A673 (cell line): ENCODE measurements at regions not wholly inside any gene's neighbourhood (a gene's known extent, or its start where the extent isn't known, plus 50 kb on each side); places are given as distances from the start of the nearest gene placed in this dataset.

Source experiments
- BruUV-seq: library from RNA; stranded (reverse); fragments of 400-500 nt; replicated peaks from 2 replicates; lab custom pipeline; 2021; lab: Mats Ljungman, UMichigan
- CTCF ChIA-PET: fragments of 300-600 bp; sonication (Branson Sonifier 250); formaldehyde crosslinking; loops from one replicate; lab custom pipeline; 2022; ENCODE audit warnings: antibody characterized with exemption; lab: Charles Lee
- POLR2A ChIA-PET: fragments of 300-600 bp; sonication (Branson Sonifier 250); formaldehyde crosslinking; loops from one replicate; lab custom pipeline; 2022; ENCODE audit warnings: antibody characterized with exemption; ENCODE audit not compliant: low non-redundant PET; lab: Charles Lee
- DNase-seq: peaks from one replicate; pipeline ENCODE4 v3.0.0-alpha.2; 2015; ENCODE audit warnings: low spot score
- H3K27ac ChIP-seq: fragments of 200-600 bp; sonication (generic); 2 replicates; pipeline ENCODE4 v1.5.1; 2016; ENCODE audit warnings: mixed run types, low read depth, mild to moderate bottlenecking, mixed read lengths, antibody characterized with exemption, low read length; ENCODE audit not compliant: poor library complexity, severe bottlenecking
- H3K27me3 ChIP-seq: fragments of 200-600 bp; sonication (generic); replicated peaks from 2 replicates; pipeline ENCODE4 v1.6.1; 2017; ENCODE audit warnings: mixed run types, low read depth, mild to moderate bottlenecking, mixed read lengths, antibody characterized with exemption, low read length; ENCODE audit not compliant: insufficient read depth, poor library complexity
- H3K36me3 ChIP-seq: fragments of 200-600 bp; sonication (generic); 2 replicates; pipeline ENCODE4 v1.6.1; 2016; ENCODE audit warnings: mixed run types, mild to moderate bottlenecking, mixed read lengths, antibody characterized with exemption, low read length; ENCODE audit not compliant: insufficient read depth, poor library complexity, severe bottlenecking
- H3K4me1 ChIP-seq: fragments of 200-600 bp; sonication (generic); 2 replicates; pipeline ENCODE4 v1.6.1; 2017; ENCODE audit warnings: mixed run types, mild to moderate bottlenecking, mixed read lengths, antibody characterized with exemption, low read length; ENCODE audit not compliant: insufficient read depth, poor library complexity, severe bottlenecking
- H3K4me3 ChIP-seq: fragments of 200-600 bp; sonication (generic); 2 replicates; pipeline ENCODE4 v1.5.1; 2016; ENCODE audit warnings: low read depth, mixed run types, mild to moderate bottlenecking, mixed read lengths, low read length; ENCODE audit not compliant: poor library complexity, severe bottlenecking
- H3K9me3 ChIP-seq: fragments of 200-600 bp; sonication (generic); 2 replicates; pipeline ENCODE4 v1.6.1; 2016; ENCODE audit warnings: mixed run types, low read depth, mild to moderate bottlenecking, mixed read lengths, antibody characterized with exemption, low read length; ENCODE audit not compliant: poor library complexity, severe bottlenecking
- CTCF ChIP-seq: fragments of 300-800, 200-600 bp; sonication (generic); conservative IDR thresholded peaks from 2 replicates; pipeline ENCODE4 v1.5.1; 2017; ENCODE audit warnings: low read depth, mild to moderate bottlenecking, antibody characterized with exemption, low read length, moderate library complexity, mixed read lengths
- EZH2 ChIP-seq: fragments of 200-600 bp; sonication (generic); IDR thresholded peaks from 2 replicates; pipeline ENCODE4 v1.6.1; 2017; ENCODE audit warnings: borderline replicate concordance, low read depth, mild to moderate bottlenecking, mixed read lengths, antibody characterized with exemption, low read length; ENCODE audit not compliant: poor library complexity, severe bottlenecking
- intact Hi-C: fragments of 100-400 bp; cut with micrococcal nuclease; formaldehyde crosslinking; loops from one replicate; pipeline ENCODE4 v1.10.0; 2022; ENCODE audit not compliant: unreplicated experiment

DNA sequence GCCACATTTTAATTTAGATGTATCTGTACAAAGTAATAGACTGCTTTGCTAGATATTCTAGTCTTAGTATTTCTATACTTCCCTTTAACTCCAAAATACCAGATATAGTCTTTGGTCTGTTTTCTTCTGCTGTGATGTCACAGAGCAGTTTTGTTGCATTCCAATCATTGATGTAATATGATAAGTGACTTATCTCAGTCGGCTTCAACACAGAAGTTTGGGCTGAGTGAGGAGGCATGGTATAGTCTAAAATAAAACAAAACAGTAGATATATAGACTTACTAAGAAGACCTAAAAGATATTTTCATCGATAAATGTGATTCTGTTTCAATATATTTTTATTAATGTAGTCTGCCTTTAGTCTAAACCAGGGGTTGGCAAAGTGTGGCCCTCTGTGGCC is 169.9 kb downstream of the DCK start:
- no peaks in the 10 kb centered on the region for H3K9me3 ChIP-seq
- no peak overlapping the region for H3K4me3 ChIP-seq
- no peaks in the 10 kb centered on the region for H3K36me3 ChIP-seq
- no peaks in the 10 kb centered on the region for H3K4me1 ChIP-seq
- POLR2A ChIA-PET: no interaction called here
- no TSS peak for BruUV-seq
- no peaks in the 10 kb centered on the region for H3K27me3 ChIP-seq
- TF ChIP-seq CTCF: no peak
- no peak for TF ChIP-seq EZH2
- CTCF ChIA-PET: no interaction called here
- H3K27ac ChIP-seq: no peak overlapping the region
- no peak for DNase-seq
- intact Hi-C loops: no loop called here

DNA sequence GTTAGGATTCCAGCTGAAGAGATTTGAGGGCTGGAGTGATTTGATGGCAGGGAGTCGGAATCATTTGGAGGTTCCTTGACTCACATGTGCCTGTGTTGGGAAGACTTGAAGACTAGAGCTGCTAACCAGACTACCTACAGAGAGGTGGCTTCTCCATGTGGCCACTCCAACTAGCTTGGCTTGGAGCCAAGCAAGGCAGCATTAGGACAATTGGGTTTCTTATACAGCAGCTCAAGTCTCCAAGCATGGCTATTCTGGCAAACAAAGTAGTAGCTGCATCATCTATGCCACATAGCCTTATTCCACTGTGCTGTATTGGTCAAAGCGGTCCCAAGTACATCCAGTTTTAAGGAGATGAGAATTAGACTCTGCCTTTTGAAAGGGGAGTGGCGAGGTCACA is 171.7 kb upstream of the SLC4A4 start:
- no peaks in the 10 kb centered on the region for H3K27me3 ChIP-seq
- H3K36me3 ChIP-seq: no peaks in the 10 kb centered on the region
- no TSS peak for BruUV-seq
- CTCF ChIA-PET: no interaction called here
- intact Hi-C loops: no loop called here
- no peak overlapping the region for H3K4me3 ChIP-seq
- DNase-seq: no peak
- POLR2A ChIA-PET: no interaction called here
- no peak for TF ChIP-seq EZH2
- TF ChIP-seq CTCF: no peak
- H3K9me3 ChIP-seq: no peaks in the 10 kb centered on the region
- H3K27ac ChIP-seq: no peak overlapping the region
- no peaks in the 10 kb centered on the region for H3K4me1 ChIP-seq

- no peak for DNase-seq
- intact Hi-C loops: no loop called here
- no peaks in the 10 kb centered on the region for H3K9me3 ChIP-seq
- ChIA-PET CTCF (no interaction called here), POLR2A (no interaction called here)
- H3K4me3 ChIP-seq: no peak overlapping the region
- H3K27ac ChIP-seq: no peak overlapping the region
- no peaks in the 10 kb centered on the region for H3K4me1 ChIP-seq
- TF ChIP-seq CTCF (no peak), EZH2 (no peak)
- H3K27me3 ChIP-seq: no peaks in the 10 kb centered on the region
- no TSS peak for BruUV-seq
- no peaks in the 10 kb centered on the region for H3K36me3 ChIP-seq
Observed at GRCh38 chr4:71171592-71171991, 167.2 kb upstream of the SLC4A4 start.
